ENCODE measurements at regions not wholly inside any gene's neighbourhood (a gene's known extent, or its start where the extent isn't known, plus 50 kb on each side); places are given as distances from the start of the nearest gene placed in this dataset.

- ATAC-seq, result no peak
- TF ChIP-seq CTCF (conservative IDR thresholded peaks at IDR 0.05; ENCODE audit: low read depth in 2 of 2) (no peak), NANOG (IDR thresholded peaks at IDR 0.05; ENCODE audit: borderline replicate concordance) (no peak), CREB1 (CRISPR knock-in tag; IDR thresholded peaks at IDR 0.05; ENCODE audit: low read depth) (no peak), ZNF331 (CRISPR knock-in tag; IDR thresholded peaks at IDR 0.05; ENCODE audit: low read depth) (no peak), ZNF462 (CRISPR knock-in tag; IDR thresholded peaks at IDR 0.05) (no peak), EZH2 (IDR thresholded peaks at IDR 0.05; ENCODE audit: low read depth, unreplicated experiment) (no peak), POLR2AphosphoS5 (IDR thresholded peaks at IDR 0.05; ENCODE audit: low read depth) (no peak), ETS1 (IDR thresholded peaks at IDR 0.05) (no peak), EZH2phosphoT487 (IDR thresholded peaks at IDR 0.05; ENCODE audit: unreplicated experiment) (no peak), ZNF114 (CRISPR knock-in tag; IDR thresholded peaks at IDR 0.05) (no peak), JUNB (IDR thresholded peaks at IDR 0.05; ENCODE audit: unreplicated experiment) (no peak)
- H3K9me3 Mint-ChIP-seq, result peaks cover 14% of the 10 kb centered on the region
- no peaks in the 10 kb centered on the region for H3K4me1 ChIP-seq (ENCODE audit: insufficient read depth)
- H3K27me3 ChIP-seq (ENCODE audit: insufficient read depth), result no peaks in the 10 kb centered on the region
- peaks cover 13% of the 10 kb centered on the region; the same call in 2 of the 3 replicates for H3K4me1 Mint-ChIP-seq
- H3F3A ChIP-seq (replicated peaks; ENCODE audit: low read depth), result no peaks in the 10 kb centered on the region
- no peaks in the 10 kb centered on the region for H3K36me3 ChIP-seq (ENCODE audit: insufficient read depth)
- no peaks in the 10 kb centered on the region for H3K79me2 ChIP-seq (replicated peaks; ENCODE audit: insufficient read depth)
- H3K4me2 ChIP-seq, result no peak overlapping the region
- no peaks in the 10 kb centered on the region for H4K20me1 ChIP-seq (replicated peaks; ENCODE audit: insufficient read depth)
- H2AFZ ChIP-seq, result no peak overlapping the region
- H3K4me3 Mint-ChIP-seq, result no peak overlapping the region
- no peak for DNase-seq (ENCODE audit: low spot score)
- H3K4me3 ChIP-seq, result no peak overlapping the region
- H3K27ac ChIP-seq (ENCODE audit: low read depth), result no peak overlapping the region
- no peaks in the 10 kb centered on the region for H3K9me2 ChIP-seq (ENCODE audit: insufficient read depth)
- H3K27me3 Mint-ChIP-seq (ENCODE audit: insufficient read depth, low read depth, poor library complexity), result peaks cover 5% of the 10 kb centered on the region
- H3K27ac Mint-ChIP-seq, result no peak overlapping the region
- H3K36me3 Mint-ChIP-seq (ENCODE audit: low read depth), result peaks cover 16% of the 10 kb centered on the region; the same call in 2 of the 3 replicates
These were observed 1143.6 kb upstream of the GYPC start for GRCh38 chr2:125512313-125512712.
